Iris pigment epithelial cell (primary cell): ENCODE measurements at regions not wholly inside any gene's neighbourhood (a gene's known extent, or its start where the extent isn't known, plus 50 kb on each side); places are given as distances from the start of the nearest gene placed in this dataset.
A peak's percentile ranks its signal among the peaks of the same experiment; 100 is the strongest.

Experiments used
- DNase-seq: peaks from one replicate; pipeline ENCODE4 v3.0.0-alpha.2; 2011; ENCODE audit warnings: low read depth

DNA sequence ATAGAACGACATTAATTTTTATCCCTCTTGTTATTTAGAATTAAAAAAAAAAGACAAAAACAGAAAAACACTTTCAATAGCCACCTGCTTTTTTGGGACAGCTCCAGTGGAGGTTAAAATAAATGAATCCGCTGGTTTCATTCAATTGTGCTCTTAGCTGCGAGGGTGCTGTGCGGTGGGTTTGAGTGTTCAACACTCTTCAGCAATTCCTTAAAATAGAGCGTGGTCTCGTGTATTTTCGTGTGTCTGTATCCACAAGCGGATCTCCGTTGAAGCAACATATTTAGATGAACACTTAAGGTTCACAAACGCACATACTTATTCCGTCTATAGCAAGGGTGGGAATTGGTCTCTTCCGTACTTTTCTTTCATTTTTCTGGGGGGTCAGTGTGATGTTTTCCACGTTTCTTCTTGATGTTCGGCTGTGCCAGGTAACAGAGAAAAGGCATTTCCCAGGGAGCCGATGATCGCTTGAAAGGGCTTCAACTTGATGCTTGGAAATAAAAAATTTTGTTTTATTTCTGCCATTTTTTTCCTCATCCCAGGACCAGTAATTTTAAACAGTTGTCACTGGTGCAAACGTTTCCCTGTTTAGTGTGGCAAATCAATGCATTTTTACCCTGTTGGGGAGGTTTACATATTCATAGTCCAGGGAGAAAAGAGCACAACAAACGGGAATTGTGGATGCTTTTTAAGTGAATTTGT lies 297.9 kb downstream of the IRF8 start:
- no peak for DNase-seq

DNA sequence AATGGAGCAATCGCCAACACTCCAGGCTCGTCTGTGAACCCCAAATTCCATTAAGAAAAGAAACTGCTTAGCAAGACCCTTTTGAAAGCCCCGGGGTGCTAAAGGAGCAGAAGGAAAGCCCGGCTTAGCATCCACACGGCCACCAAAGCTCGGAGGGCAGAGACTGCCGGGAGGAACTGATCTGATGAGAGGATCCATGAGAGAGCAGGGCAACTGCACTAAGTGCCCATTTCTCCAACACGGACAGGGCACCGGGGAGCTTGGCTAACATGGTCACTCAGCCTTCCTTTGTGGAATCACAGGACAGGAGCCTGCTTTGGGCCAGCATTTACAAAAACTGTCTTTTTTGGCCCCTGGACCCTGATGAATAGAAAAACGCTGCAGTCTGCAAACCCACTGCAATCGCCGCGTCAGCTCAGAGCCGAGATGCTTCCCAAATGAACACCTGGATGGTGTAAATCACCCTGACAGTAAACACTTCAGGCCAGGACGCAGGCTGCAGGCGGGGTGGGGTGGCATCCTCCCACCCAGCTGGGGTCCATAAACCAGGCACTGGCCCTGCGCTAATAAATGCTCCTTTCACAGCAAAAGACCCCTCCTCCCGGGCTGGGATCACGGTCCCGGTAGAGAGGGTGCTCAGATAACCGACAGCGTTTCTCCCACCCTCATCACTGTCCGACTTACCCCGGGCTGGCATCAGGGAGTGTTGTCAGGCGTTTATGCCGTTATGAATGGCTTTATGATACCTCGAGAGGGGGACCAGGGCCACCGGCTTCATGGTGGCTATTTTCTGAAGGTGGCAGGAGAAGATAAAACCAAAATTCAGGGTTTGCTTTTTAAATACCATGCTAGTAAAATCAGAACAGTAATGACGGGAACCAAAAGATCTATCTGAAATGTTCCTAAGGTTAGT lies 299.5 kb downstream of the IRF8 start:
- DNase-seq = no peak

DNA sequence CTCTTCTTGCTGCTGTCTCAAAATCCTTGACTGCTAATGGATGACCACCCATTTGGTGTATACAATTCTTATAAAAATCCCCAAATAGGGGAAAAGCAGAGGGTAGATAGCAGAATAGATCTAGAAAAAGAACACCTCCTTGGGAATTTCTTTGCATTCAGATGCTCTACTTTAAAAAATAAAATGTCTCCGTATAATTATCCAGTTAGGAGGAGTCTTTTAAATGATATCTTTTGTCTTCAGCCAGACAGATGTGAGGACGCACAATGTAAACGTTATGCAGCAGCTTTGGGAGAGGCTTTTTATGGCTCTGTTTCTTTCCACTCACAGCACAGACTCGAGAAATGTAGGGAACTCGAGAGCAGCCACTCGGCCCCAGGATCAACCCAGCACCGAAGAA lies 300.2 kb downstream of the IRF8 start:
- DNase-seq = no peak

- DNase-seq = peak; percentile 68
Observed at GRCh38 chr16:86199871-86200695, 301.1 kb downstream of the IRF8 start.

- no peak for DNase-seq
Observed at GRCh38 chr16:86200722-86201121, 301.8 kb downstream of the IRF8 start.

DNA sequence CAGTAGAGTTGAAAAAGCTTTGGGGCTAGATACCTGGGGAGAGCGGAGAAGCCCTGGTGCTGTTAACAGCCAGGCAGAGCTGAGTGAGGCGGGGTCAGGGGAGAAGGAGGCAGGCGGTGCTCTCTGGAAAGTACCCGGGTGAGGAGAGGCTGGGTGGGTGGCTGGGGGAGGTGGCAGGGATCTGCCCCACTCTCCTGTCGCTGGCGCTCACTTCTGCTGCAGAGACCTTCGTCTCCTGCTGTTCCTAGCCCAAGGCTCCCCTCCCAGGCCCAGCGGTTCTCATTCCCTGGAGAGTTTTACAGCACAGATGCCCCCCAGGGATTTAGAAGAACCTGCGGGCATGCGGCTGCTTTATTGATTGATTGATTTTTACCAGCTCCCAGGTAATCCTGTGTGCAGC lies 302.8 kb downstream of the IRF8 start:
- no peak for DNase-seq

GRCh38 chr16:86202267-86202666 lies 303.3 kb downstream of the IRF8 start:
- no peak for DNase-seq

- DNase-seq = no peak
Observed at GRCh38 chr16:86202760-86203426, 303.9 kb downstream of the IRF8 start.

DNA sequence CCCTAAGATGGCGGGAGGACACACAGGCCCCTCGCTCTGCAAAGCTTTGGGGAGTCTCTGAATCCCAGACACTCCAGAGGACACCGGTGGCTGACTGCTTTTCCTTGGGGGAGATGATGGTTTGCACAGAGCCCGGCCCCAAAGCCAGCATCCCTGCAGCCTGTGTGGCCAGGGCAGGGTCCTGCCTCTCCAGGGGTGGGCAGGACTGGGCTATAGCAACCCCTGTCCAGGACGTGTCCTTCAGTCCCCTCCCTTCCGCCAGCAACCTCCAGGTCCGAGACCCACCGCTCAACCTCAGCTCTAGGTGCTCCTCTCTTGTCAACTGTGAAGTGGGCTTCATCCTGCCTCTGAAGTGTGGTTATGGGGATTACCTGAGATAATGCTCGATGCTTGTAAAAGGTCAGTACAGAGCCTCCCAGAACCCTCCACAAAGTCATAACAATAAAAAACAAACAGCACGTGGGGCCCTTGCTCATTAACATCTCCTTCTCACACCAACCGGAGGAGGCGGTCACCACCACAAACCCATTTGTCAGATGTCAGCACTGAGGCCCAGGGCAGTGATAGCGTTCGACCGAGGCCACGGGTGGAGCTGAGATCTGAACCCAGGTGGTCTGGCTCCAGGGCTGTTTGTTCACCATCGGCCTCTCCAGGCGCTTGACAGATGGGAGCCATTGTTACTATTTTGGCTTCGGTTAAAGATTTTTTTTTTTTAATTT lies 304.8 kb downstream of the IRF8 start:
- no peak for DNase-seq

- no peak for DNase-seq
Observed at GRCh38 chr16:86205521-86206245, 304.6 kb upstream of the FOXF1 start.

GRCh38 chr16:86207350-86207749 lies 303.0 kb upstream of the FOXF1 start:
- DNase-seq = no peak

DNA sequence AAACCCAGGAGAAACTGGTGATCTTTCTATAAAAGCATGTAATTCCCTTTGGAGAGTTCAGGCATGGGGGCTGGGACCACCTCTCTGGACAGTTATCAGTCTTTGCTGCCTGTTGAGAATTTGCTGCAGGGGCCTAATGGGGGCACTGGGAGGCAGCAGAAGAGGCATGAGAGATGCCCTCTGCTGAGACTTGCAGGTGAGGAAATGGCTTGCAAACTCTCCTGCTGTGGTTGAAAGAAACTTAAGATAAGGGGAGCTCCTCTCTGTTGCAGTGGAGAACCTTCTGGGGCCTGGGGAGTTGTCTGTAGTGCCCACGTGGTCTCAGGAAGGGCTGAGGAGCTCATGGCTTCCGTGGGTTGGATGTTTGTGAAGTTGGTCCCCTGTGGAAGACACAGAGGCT lies 301.1 kb upstream of the FOXF1 start:
- no peak for DNase-seq

DNA sequence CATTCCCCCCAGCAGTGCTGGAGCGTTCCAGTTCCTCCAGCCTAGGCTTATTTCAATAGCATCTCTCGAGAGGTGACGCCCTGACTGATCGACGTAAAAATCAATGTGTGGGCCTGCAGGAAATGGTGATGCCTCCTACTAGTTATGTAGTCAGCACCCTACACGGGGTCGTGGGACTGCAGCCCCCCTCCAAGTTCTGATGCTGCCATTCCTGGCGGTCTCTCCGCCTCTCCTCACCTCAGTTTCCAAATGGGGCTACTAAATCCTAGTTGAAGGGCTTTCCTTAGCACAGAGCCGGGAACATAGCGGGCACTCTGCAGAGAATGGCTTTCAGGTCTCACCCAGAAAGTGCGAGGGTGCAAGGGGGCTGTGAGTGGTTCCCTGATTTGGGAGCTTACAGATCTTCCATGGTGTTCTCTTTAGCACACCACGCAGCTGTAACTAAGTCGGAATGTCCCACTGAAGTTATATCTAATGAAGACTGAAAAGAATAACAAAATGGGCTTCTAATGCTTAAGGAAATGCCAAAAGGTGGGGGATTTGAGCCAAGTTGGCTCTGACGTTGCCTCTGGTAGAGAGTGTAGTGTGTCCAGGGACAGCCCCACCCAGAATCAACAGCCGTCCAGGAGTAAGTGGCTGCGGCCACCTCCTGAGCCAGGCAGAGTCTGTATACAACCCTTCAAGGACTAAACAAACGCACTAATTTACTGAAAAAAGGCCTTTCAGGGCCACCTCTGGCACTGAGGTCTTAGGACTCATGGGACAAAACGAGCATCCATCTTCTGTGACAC lies 299.7 kb upstream of the FOXF1 start:
- DNase-seq = no peak

GRCh38 chr16:86211265-86211664 lies 299.1 kb upstream of the FOXF1 start:
- no peak for DNase-seq

GRCh38 chr16:86211800-86212199 lies 298.5 kb upstream of the FOXF1 start:
- DNase-seq = no peak

GRCh38 chr16:86212706-86213436 lies 297.5 kb upstream of the FOXF1 start:
- DNase-seq = no peak

- DNase-seq = no peak
Observed at GRCh38 chr16:86213437-86214205, 296.7 kb upstream of the FOXF1 start.
